ENCODE measurements at regions not wholly inside any gene's neighbourhood (a gene's known extent, or its start where the extent isn't known, plus 50 kb on each side); places are given as distances from the start of the nearest gene placed in this dataset.

GRCh38 chr20:52683761-52684160 lies 288.4 kb upstream of the TSHZ2 start:
- no peaks in the 10 kb centered on the region for H3K4me1 ChIP-seq (ENCODE audit: control insufficient read depth in 4 of 4, insufficient read depth in 4 of 4, low read length in 3 of 4)
- 78% methylated on average over 5 of the region's 5 CpGs for whole genome bisulfite sequencing
- H3K4me3 ChIP-seq (ENCODE audit: low read depth in 1 of 3, low read length in 3 of 3): no peak overlapping the region
- TF ChIP-seq ZBTB33 (IDR thresholded peaks at IDR 0.05) (no peak), GABPA (IDR thresholded peaks at IDR 0.05 in 1 of 2, conservative IDR thresholded peaks at IDR 0.05 in 1 of 2) (no peak), FOXA1 (IDR thresholded peaks at IDR 0.05) (no peak)
- no peak overlapping the region for H3K27ac ChIP-seq (ENCODE audit: low read depth in 1 of 2, low read length in 2 of 2)
- H3K27me3 ChIP-seq (ENCODE audit: control insufficient read depth in 4 of 4, insufficient read depth in 4 of 4, low read length in 3 of 4): peaks cover 0 to 3% (median 0%) of the 10 kb centered on the region in 4 donors
- H3K9ac ChIP-seq (ENCODE audit: low read depth in 1 of 2, low read length in 2 of 2): no peak overlapping the region
- no peak for DNase-seq (ENCODE audit: low spot score)
- H3K36me3 ChIP-seq (ENCODE audit: control insufficient read depth in 4 of 4, insufficient read depth in 3 of 4, low read depth in 1 of 4, low read length in 3 of 4): no peaks in the 10 kb centered on the region
- H3K9me3 ChIP-seq (ENCODE audit: control insufficient read depth in 4 of 4, low read length in 3 of 4): peaks cover 0 to 2% (median 0%) of the 10 kb centered on the region in 4 donors

- H3K9ac ChIP-seq (ENCODE audit: low read depth in 1 of 2, low read length in 2 of 2): no peak overlapping the region
- no peaks in the 10 kb centered on the region for H3K4me1 ChIP-seq (ENCODE audit: control insufficient read depth in 4 of 4, insufficient read depth in 4 of 4, low read length in 3 of 4)
- no peak overlapping the region for H3K27ac ChIP-seq (ENCODE audit: low read depth in 1 of 2, low read length in 2 of 2)
- no peak overlapping the region for H3K4me3 ChIP-seq (ENCODE audit: low read depth in 1 of 3, low read length in 3 of 3)
- H3K36me3 ChIP-seq (ENCODE audit: control insufficient read depth in 4 of 4, insufficient read depth in 3 of 4, low read depth in 1 of 4, low read length in 3 of 4): no peaks in the 10 kb centered on the region
- TF ChIP-seq HNF4G (IDR thresholded peaks at IDR 0.05): no peak
- no peak for TF ChIP-seq ZBTB33 (IDR thresholded peaks at IDR 0.05)
- TF ChIP-seq MAX (IDR thresholded peaks at IDR 0.05): no peak
- TF ChIP-seq FOXA1 (IDR thresholded peaks at IDR 0.05): no peak
- TF ChIP-seq JUND (IDR thresholded peaks at IDR 0.05): no peak
- TF ChIP-seq RAD21 (IDR thresholded peaks at IDR 0.05): no peak
- no peak for TF ChIP-seq REST (IDR thresholded peaks at IDR 0.05)
- no peak for TF ChIP-seq HNF4A (conservative IDR thresholded peaks at IDR 0.05)
- TF ChIP-seq SP1 (IDR thresholded peaks at IDR 0.05): no peak
- TF ChIP-seq NR2F2 (IDR thresholded peaks at IDR 0.05): no peak
- TF ChIP-seq TAF1 (conservative IDR thresholded peaks at IDR 0.05): no peak
- TF ChIP-seq YY1 (IDR thresholded peaks at IDR 0.05): no peak
- no peak for DNase-seq (ENCODE audit: low spot score)
- peaks cover 0 to 3% (median 0%) of the 10 kb centered on the region in 4 donors for H3K27me3 ChIP-seq (ENCODE audit: control insufficient read depth in 4 of 4, insufficient read depth in 4 of 4, low read length in 3 of 4)
- WGBS: 29% methylated on average over 1 of the region's 1 CpG
- peaks cover 0 to 2% (median 0%) of the 10 kb centered on the region in 4 donors for H3K9me3 ChIP-seq (ENCODE audit: control insufficient read depth in 4 of 4, low read length in 3 of 4)
These were observed 289.9 kb upstream of the TSHZ2 start for GRCh38 chr20:52682237-52682636.
